ENCODE measurements at regions not wholly inside any gene's neighbourhood (a gene's known extent, or its start where the extent isn't known, plus 50 kb on each side); places are given as distances from the start of the nearest gene placed in this dataset.

GRCh38 chr2:65722028-65722778, 289.8 kb upstream of the SPRED2 start:
- DNase-seq (ENCODE audit: low read depth in 4 of 4, low spot score in 3 of 4), result peak; percentile 39 to 65 (median 56)

DNA sequence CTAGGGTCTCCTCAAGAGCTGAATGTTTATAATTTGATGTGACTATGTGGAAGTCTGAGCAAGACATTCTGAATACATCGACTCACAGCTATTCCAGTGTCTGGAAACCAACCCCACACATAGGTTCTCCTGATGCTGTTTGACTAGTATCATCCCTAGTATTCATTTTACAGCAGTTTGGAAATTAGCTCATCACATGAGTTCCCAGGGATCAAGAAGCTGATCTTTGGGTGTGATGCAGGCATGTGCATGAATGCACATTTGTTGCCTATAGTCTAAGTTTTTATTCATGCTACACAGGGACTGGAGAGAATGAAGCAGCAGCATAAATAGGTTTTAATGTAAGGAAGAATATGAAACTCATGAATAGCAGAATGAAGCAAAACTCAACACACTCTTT, 284.3 kb upstream of the SPRED2 start:
- DNase-seq (ENCODE audit: low read depth in 4 of 4, low spot score in 3 of 4), result no peak

DNA sequence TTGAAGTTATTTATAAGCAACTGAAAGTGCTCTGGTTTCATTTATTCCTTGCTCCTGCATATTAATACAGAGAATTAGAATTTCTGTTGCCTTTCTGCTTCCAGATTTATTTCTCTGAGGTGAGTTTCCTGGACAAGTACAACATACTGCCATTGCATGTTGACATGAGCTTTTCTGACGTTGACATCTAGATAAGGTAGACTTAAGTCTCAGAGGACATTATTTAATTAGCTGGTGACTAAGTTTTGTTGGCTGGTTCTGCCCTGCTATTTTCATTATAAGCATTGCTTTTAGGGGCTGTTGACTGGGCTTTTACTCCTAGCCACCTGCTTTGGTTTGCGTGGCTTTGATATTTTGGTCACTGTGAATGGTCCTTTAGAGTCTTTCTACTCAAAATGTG, 282.9 kb upstream of the SPRED2 start:
- DNase-seq (ENCODE audit: low read depth in 4 of 4, low spot score in 3 of 4), result no peak

- DNase-seq (ENCODE audit: low read depth in 4 of 4, low spot score in 3 of 4), result no peak
Measured at GRCh38 chr2:65714866-65715265, 282.5 kb upstream of the SPRED2 start.

DNA sequence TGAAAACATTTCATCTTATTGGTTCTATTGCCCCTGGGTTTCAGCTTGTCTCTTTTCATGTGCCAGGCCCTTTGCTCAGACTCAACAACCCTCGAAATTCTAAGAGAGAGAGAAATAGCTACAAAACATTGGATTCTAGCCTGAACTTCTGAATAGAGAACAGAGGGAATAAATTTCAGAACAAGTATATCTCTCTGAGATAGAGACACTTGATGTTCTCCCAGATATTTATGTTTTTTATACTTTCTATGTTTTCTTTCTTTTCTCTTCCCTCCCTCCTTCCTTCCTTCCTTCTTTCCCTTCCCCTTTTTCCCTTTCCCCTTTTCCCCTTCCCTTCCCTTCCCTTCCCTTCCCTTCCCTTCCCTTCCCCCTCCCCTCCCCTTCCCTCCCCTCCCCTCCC, 279.5 kb upstream of the SPRED2 start:
- DNase-seq (ENCODE audit: low read depth in 4 of 4, low spot score in 3 of 4), result no peak

- DNase-seq (ENCODE audit: low read depth in 4 of 4, low spot score in 3 of 4), result no peak
Measured at GRCh38 chr2:65710779-65711295, 278.4 kb upstream of the SPRED2 start.

DNA sequence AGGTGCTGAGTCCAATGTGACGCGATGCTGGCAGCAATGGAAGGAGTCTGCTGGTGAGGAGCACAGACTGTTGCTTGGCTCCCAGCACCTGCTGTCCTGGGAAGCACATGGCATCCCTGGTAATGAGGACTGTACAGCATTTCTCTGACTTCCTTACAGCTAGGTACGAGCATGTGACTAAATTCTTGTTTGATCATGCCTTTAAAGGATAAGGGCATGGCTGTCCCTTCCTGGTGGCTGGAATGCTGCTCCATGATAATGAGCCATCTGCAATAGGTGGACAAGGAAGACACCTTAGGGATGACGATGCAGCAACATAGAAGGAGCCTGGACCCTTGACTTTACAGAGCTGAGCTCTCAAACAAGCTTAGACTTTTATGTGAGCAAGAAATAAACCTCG, 278.0 kb upstream of the SPRED2 start:
- no peak for DNase-seq (ENCODE audit: low read depth in 4 of 4, low spot score in 3 of 4)

- DNase-seq (ENCODE audit: low read depth in 4 of 4, low spot score in 3 of 4), result no peak
Measured at GRCh38 chr2:65708086-65708485, 275.7 kb upstream of the SPRED2 start.

DNA sequence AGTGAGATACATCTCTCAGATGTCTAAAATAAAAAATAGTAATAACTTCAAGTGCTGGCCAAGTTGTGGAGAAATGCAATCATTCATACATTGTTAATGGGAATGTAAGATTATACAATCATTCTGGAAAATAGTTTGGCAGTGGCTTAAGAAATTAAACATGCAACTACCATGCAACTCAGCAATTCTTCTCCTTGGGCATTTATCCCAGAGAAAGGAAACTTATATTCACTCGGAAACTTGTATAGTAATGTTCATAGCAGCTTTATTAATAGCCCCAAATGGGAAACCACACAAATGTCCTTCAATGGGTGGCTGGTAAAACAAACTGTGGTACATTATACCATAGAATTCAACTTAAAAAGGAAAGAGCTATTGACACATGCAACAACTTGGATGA, 274.0 kb upstream of the SPRED2 start:
- no peak for DNase-seq (ENCODE audit: low read depth in 4 of 4, low spot score in 3 of 4)

GRCh38 chr2:65701191-65701590, 268.8 kb upstream of the SPRED2 start:
- no peak for DNase-seq (ENCODE audit: low read depth in 4 of 4, low spot score in 3 of 4)

DNA sequence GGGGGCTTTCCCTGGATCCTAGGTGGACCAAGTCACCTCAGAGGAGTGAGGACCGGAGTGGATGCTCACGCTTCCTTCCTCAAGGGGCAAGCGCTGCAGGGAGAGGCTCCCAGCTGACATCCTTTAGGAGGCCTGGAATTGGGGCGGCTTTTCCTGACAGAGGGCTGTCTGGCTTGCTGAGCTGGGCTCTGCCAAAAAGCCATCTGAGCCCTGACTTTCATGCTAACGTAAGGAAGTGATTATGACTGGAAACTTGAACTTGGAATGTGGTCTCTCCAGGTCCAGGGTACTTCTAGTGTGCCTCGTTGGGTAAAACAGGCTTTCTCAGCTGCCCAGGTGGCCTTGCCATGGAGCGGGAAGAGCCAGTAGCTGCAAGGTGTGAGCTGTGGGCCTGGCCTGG, 268.3 kb upstream of the SPRED2 start:
- no peak for DNase-seq (ENCODE audit: low read depth in 4 of 4, low spot score in 3 of 4)

- no peak for DNase-seq (ENCODE audit: low read depth in 4 of 4, low spot score in 3 of 4)
Measured at GRCh38 chr2:65700004-65700651, 267.7 kb upstream of the SPRED2 start.

- no peak for DNase-seq (ENCODE audit: low read depth in 4 of 4, low spot score in 3 of 4)
Measured at GRCh38 chr2:65691816-65692215, 259.4 kb upstream of the SPRED2 start.

- DNase-seq (ENCODE audit: low read depth in 4 of 4, low spot score in 3 of 4), result no peak
Measured at GRCh38 chr2:65688141-65688886, 255.9 kb upstream of the SPRED2 start.

DNA sequence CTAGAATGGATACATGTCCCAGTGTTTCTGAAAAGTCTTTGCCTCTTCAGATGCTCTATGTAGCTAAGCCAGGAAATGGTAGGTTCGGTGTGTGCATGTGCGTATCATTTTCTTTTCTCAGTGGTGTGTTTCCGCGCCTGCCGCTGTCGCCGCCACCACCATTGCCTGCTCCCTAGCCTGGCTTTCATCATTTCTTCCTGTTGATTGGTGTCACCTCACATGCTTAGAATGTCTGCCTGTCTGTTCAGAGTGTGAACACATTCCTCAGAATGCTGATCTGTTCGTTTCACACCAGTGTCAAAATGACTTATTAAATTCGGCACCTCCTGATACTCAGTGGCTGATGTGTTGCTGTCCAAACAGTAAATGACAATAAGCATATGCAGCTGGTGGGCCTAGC, 255.2 kb upstream of the SPRED2 start:
- no peak for DNase-seq (ENCODE audit: low read depth in 4 of 4, low spot score in 3 of 4)

DNA sequence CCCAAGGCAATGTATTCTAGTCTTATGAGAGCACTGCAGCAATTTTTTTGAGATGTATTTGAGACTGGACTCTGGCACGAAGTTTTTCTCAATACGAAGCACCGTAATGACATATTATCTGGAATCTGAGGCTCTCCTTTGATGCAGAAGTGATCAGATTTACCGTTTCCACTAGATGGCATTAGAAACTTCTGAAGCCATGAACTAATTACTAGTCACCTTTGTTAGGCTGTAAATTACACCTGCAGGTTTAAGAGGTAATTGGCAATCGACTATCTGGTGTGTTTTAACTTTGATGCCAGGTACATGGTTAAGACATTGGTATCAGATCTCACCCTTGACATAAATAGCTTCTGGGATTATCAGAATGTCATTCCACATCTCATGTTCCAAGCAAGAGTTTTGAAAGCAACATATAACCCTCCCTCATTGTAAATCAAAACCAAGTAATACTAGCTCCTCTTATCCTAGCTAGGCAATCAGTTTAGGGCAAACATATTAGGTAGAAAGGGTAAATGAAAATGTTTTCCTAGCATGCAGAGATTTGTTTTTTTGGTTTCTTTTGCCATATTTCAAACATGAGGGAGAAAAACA, 254.6 kb upstream of the SPRED2 start:
- DNase-seq (ENCODE audit: low read depth in 4 of 4, low spot score in 3 of 4), result no peak

- DNase-seq (ENCODE audit: low read depth in 4 of 4, low spot score in 3 of 4), result no peak
Measured at GRCh38 chr2:65681503-65681902, 249.1 kb upstream of the SPRED2 start.

DNA sequence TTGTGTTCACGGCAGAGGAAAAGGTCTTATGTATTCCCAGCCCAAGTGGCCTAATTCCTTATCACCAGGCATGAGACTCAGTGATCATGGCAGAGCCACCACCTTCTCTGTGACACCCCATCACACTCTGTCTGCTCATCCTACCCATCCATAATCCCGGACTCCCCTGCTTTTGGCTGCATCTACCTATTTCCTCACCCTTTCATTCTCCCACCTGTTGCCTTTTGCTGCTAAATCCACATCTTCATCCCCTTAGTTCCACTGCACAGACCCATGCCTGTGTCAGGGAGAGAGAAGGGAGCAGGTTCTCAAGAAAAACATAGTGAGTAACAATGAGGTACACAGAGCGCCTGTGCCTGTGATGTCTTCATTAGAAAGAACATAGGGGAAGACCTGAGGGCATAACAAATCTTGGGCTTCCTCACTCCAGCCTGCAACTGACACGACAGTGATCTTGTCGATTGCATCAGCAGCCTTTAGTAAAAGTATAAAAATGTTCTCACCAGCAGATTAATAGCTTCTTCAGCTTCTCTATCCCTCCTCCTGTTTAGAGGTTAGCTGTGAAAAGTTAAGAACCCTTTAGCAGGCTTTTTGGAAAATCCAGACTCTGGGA, 246.5 kb upstream of the SPRED2 start:
- no peak for DNase-seq (ENCODE audit: low read depth in 4 of 4, low spot score in 3 of 4)

DNA sequence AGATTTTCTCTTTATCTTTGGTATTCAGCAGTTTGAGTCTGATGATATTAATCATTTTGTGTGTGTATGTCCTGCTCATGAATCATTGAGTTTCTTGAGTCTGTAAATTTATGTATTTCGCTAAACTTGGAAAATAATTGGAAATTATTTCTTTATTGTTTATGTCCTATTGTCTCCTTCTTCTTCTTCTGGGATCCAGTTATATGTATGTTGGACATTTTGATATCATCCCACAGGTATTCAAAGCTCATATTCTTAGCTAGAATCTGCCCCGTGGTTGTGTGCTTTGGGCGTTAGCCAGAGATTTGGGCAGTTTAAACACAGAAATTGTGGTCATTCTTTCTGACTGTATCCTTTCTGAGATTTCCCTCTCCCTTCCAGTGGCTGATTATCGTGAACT, 243.0 kb upstream of the SPRED2 start:
- DNase-seq (ENCODE audit: low read depth in 4 of 4, low spot score in 3 of 4), result no peak

DNA sequence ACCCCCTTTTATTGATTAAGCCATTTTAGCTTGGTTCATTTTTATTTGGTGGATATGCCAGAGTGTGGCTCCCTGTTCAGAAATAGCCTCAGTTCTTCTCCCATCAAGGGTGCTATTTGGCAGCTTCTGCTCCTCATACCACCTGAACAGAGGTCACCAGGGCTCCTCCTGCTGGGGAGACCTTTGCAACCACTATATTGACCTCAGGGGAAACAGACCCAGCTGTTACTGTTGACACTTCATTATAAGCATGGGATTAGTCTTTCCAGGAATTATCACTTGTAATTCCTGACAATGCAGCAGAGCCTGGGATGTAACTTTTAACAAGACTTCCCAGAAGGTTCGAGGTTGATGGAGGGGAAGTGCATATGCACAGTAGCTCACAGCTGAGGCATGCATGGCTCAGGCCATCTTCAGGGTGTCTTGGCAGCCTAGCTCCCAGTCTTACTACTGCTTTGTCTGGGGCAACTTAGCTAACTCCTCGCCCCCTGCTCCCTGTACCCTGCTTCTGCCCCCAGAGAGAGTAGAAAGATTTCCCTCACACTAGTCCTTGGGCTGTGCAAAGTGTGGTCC, 239.4 kb upstream of the SPRED2 start:
- DNase-seq (ENCODE audit: low read depth in 4 of 4, low spot score in 3 of 4), result no peak
